GM21447 (cell line): ENCODE measurements at regions not wholly inside any gene's neighbourhood (a gene's known extent, or its start where the extent isn't known, plus 50 kb on each side); places are given as distances from the start of the nearest gene placed in this dataset.
A peak's percentile ranks its signal among the peaks of the same experiment; 100 is the strongest.

Source experiments
- ATAC-seq: cut with Tn5 transposase; IDR thresholded peaks from one replicate; pipeline ENCODE4 v1.9.1; 2021; ENCODE audit not compliant: unreplicated experiment

DNA sequence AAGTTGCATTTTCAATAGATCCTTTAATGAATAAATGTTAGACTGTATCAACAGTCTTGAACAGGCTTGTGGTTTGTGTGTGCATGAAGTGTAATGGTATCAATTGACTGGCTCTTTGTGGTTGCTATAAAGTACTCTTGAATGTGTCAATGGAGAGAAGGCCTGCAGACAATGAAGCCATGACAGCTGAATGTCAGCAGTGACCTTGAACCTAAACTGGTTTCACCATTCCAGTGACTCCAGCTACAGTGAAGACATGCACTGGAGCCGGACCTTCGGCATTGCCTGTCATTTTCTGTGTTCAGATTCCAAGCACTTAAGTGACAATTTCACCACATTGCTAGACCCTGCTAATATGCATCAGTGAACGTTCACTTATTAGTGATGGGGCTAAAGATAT, 276.0 kb upstream of the TMEM161B start:
- no peak for ATAC-seq

DNA sequence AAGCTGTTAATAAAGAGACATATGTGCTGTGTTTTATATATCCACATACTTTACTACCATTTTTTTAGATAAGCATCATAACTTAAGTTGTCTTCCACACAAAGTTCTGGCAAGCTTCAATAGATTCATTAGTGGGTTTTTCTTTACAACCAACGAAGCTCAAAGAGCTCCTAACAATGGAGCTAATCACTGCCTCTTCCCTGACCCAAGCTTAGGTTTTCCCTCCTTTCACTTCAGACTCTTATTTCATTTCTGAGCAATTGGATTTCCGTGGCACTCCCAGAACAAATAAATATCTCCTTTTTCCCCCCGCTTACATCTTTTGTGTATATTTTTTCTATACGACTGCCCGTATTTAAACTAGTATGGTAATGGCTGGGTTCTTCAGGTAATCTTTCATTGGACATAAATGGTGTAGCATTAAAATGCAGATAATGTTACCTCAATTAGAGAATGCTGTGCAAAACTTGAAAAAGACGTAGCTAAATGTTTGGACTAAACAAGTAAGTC, 275.5 kb upstream of the TMEM161B start:
- ATAC-seq: no peak

GRCh38 chr5:88542786-88543185, 274.1 kb upstream of the TMEM161B start:
- no peak for ATAC-seq

DNA sequence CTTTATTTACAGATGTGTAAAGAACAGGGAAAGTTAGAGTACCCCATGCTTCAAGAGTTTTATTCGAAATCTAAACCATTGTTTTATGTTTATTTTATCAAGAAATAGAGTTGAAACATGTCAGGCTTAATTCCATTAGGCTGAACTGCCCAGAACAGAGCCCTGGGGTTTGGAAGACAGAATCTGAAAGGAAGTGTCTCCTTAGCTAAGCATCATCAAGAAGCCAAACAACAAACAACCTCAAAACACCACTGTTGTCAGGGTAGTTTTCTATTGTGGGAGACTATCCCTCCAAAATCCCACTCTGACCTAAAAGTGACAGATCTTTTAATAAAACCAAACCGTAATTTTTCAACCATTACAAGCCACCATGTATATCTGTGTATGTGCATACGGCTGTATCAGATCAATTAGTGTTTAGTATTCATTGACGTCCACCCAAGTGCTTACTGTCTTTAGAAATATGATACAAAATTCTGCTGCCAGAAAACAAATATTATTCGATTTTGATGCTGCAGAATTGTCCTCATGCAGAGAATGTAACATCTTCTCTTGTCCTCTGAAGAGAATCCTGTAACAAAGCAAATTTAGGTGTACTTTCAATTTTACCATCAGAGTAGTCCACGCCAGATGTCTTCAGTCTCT, 271.9 kb upstream of the TMEM161B start:
- no peak for ATAC-seq

GRCh38 chr5:88539693-88540365, 271.2 kb upstream of the TMEM161B start:
- no peak for ATAC-seq

- ATAC-seq: no peak
Measured at GRCh38 chr5:88539026-88539425, 270.4 kb upstream of the TMEM161B start.

- ATAC-seq: no peak
Measured at GRCh38 chr5:88536146-88536545, 267.5 kb upstream of the TMEM161B start.

DNA sequence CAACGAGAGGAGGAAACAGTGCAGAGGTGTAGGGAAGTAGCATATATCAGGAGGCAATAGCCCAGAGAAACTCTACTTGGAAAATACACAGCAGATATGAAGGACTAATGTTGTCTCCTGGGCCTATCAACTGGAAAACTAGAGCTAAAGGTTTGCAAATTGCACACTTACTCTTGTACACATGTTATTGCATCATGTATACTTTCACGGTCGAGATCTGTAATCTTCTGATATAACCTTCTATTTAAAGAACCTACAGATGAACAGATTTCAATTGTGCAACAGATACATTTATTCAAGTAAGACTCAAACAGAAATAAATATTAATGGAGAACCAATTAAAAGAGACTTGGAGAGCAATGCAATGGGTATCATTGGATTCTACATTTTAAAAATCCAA, 256.3 kb upstream of the TMEM161B start:
- no peak for ATAC-seq

DNA sequence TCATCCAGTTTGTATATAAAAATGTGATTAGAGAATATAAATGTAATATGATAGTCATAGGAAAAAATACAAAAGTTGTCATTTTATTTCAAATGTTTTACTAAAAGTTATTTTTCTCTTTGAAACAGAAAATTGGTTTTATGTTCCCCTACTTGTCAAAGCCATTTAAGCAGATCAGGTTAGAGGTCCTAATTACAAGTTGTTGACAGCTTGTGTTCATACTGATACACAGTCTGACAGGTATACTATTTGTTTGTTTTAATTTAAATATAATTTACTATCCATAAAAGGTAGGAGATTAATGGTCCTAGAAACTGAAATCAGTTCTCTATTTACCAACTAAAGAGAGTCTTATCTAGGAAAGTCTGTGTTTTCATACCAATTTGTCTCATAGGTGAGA, 250.4 kb upstream of the TMEM161B start:
- ATAC-seq: no peak

DNA sequence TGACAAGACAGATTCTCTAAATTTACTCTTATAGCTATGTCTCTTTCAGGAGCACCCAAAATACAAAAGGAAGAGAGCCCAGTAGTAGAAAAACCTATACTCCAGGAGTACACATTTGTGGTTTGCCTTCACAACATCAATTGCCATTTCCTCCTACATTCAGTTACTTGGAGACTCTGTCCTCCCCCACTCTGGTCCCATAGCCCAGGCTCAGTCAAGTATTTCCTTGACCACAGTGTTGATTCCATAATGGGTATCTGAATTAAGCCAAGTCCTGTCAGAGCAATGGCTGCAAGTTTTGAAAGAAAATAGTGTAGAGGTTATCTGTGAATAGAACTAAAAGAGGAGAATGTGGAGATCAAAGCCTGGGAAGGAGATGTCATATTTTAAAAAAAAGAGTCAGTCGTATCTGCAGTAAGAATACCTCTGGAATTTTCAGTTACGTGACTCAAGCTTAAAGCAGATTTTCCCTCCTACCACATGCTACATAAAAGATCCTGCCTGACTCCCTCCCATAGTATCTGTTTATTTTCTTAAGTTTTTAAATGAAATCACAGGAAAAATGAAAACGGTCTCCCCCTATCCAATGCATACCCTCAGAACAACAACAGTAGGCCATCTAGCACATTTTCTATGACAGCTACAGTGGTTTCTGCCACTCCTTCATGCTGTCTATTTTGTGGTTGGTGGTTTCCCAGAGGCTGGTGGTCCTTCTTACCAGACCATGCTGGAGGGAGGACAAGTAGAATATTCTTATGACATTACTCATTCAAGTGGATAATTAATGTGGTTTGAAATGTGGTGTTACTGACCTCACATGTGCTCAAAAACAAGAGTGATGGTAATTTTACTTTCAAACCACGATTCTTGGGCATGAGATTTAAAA, 249.7 kb upstream of the TMEM161B start:
- no peak for ATAC-seq

DNA sequence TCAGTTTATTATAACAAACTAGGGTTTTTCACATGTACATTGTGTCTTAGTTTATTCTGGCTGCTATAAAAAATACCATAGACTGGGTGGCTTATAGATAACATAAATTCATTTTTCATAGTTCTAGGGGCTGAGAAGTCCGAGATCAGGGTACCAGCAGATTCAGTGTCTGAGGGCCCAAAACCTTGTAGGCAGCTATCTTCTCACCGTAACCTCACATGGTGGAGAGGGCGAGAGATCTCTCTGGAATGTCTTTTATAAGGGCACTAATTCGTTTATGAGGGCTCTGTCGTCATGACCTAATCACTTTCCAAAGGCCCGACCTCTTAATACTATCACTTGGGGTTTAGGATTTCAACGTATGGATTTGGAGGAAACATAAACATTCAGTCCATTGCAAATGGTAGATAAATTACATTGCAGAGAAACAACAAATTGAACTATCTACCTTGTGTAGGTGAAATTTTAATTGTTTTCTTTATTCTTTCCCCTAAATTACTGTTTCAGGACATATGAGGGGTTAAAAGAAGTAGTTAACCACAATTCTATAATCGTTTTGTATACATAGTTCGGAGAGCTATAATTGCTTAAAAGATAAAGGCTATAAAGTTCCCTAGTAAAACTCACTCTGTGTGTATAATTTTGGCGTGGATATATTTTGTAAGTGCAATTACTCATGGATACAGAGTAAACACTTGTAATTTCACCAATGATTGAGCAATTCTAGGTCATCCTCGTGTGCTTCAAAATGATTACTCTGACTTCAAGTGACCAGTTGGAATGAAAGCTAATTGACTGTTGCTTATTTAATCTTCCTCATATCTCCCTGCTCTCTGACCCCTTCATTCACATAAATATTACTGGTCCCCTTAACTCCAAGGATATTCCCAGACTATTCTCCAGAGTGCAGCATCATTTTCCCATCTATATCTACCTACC, 247.5 kb upstream of the TMEM161B start:
- no peak for ATAC-seq

- no peak for ATAC-seq
Measured at GRCh38 chr5:88515068-88515467, 246.4 kb upstream of the TMEM161B start.

DNA sequence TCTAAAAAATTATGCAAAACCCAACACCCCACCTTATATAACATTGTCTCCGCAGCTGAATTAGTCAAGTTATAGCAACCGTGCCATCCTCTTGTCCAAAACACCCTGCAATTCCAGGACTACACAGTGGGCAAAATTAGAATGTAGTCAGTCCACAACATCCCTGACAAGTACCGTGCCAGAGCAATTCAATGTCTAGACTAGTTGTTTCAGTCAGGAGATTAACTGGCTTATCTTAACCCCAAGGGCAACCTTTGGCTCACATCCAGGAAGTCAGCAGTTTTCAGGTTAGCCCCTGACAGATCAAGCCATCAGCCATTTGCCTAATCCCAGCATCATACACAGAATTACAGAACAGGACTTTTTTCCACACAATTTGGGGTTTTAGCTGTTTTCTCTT, 240.8 kb upstream of the TMEM161B start:
- ATAC-seq: no peak

GRCh38 chr5:88507261-88507660, 238.6 kb upstream of the TMEM161B start:
- ATAC-seq: no peak

- ATAC-seq: no peak
Measured at GRCh38 chr5:88503406-88503805, 234.8 kb upstream of the TMEM161B start.

- peak; percentile 8 for ATAC-seq
Measured at GRCh38 chr5:88503041-88503345, 234.3 kb upstream of the TMEM161B start.

- ATAC-seq: peak; percentile 94
Measured at GRCh38 chr5:88502179-88503040, 233.8 kb upstream of the TMEM161B start.

DNA sequence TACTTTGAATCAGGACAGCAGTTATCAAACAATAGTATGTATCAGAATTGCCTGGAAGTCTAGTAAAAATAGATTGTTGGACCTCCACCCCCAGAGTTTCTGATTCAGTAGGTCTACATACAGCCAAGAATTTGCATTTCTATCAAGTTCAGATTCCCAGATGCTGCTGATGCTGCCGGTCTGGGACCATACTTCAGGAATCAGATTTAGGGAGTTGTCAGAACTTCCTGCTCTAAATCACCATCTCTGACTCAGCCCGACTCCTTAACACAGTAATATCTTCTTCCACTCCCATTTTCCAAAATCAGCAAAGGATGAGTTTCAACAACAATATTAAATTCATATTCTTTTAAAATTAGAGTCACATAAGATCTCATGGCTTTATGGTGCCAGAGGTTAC, 227.2 kb upstream of the TMEM161B start:
- ATAC-seq: no peak

DNA sequence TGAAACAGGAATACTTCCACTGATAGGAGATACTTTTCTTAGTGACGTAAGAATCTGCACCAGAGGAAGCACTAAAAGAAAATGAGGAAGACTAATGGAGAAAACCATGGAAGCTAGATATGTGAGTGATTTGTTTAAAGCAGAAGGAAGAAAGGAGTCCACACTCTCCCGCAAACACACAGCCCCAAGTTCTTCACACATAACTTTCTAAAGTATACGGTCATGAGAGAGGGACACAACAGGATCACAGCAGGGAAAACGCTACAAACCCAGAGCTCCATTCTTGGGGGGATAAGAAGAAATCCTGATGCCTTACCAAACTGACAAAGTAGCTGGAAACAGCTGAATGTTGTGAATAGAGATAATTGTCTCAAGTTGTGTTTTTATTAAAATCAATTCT, 222.2 kb upstream of the TMEM161B start:
- ATAC-seq: no peak

DNA sequence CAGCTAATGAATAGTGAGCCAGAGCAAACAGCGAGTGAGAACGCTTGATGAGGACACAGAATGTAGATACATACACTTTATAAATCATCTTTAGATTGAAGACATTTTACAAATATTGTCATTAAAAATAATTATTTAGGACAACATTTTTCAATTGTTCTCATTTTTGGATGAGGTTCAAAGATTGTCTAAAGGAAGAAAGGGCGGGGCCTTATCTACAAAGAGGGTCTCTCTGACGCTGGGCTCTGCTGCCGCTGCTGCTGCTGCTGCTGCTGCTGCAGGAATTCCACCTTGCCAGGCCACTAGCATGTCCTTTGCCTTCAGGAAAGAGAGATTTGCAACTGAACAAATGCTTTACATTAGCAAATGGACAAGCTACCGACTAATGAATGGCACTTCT, 220.7 kb upstream of the TMEM161B start:
- no peak for ATAC-seq
